Stimulated activated CD8-positive, alpha-beta memory T cell treated with anti-CD3 and anti-CD28 coated beads, Interleukin-2, amount 100 ng/mL, for 48 hours (primary cell): ENCODE measurements at regions not wholly inside any gene's neighbourhood (a gene's known extent, or its start where the extent isn't known, plus 50 kb on each side); places are given as distances from the start of the nearest gene placed in this dataset.
"Not testable (repeated sequence)": the region's sequence is repeated elsewhere in the genome, so short reads cannot be mapped to it uniquely, and the experiment has no call there.

Experiments used
- DNase-seq, 2 donors: peaks; one replicate each; pipeline ENCODE4 v3.0.0-alpha.2; 2020; ENCODE audit warnings: low read depth in 2 of 2

DNA sequence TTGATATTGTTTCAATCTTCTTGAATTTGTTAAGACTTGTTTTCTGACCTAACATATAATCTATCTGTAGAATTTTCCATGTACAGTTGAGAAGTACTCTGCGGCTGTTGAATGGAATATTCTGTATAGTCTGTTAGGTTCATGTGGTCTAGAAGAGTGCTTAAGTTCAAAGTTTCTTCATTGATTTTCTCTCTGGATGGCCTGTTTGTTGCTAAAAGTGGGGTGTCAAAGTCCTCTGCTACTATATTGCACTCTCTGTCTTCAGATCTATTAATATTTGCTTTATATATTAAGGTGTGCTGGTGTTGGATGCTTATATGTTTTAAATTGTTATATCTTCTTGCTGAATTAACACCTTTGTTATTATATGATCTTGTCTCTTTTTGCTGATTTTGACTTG, 290.9 kb upstream of the STXBP6 start:
- DNase-seq = no peak

GRCh38 chr14:25322784-25323183, 272.8 kb upstream of the STXBP6 start:
- no peak for DNase-seq

DNA sequence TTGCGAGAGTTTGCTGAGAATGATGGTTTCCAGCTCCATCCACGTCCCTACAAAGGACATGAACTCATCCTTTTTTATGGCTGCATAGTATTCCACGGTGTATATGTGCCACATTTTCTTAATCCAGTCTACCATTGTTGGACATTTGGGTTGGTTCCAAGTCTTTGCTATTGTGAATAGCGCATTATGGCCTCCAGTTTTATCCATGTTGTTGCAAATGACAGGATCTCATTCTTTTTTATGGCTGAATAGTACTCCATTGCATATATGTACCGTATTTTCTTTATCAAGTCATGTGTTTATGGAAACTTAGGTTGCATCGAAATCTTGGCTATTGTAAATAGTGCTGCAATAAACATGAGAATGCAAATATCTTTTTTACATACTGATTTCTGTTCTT, 266.1 kb upstream of the STXBP6 start:
- DNase-seq = not testable (repeated sequence)

- no peak for DNase-seq
Measured at GRCh38 chr14:25308244-25308643, 258.3 kb upstream of the STXBP6 start.

- no peak for DNase-seq
Measured at GRCh38 chr14:25303934-25304333, 254.0 kb upstream of the STXBP6 start.

- no peak for DNase-seq
Measured at GRCh38 chr14:25298238-25298637, 248.3 kb upstream of the STXBP6 start.

DNA sequence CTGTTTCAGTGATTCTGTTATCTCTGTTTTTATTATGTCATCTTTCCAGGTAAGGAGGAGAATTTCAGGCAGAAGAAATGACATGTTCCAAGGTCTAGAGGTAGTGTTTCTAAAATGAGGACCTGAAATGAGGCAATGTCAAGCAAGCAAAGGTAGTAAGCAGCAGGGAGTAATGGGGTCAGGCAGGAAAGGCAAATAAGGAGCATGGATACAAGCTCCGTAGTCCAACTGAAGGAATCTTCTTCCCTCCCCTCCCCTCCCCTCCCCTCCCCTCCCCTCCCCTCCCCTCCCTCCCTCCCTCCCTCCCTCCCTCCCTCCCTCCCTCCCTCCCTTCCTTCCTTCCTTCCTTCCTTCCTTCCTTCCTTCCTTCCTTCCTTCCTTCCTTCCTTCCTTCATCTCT, 240.2 kb upstream of the STXBP6 start:
- not testable (repeated sequence) for DNase-seq

DNA sequence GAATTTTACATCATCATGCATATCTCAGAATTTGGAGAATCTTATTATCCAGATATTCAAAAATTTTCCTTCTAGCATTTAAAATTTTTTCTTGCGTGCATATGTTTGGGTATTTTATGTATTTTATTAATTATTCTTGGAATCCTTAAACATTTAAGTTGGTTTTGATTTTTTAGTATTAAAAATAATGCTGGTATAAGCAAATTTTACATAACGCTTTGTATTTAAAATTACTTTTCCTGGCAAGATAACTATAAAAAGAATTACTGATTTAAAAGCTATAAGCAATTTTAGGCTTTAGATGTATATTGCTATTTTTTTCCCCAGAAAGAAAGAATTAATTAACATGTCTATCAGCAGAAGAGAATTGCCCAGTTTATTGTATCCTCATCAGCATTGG, 224.6 kb upstream of the STXBP6 start:
- DNase-seq = no peak

DNA sequence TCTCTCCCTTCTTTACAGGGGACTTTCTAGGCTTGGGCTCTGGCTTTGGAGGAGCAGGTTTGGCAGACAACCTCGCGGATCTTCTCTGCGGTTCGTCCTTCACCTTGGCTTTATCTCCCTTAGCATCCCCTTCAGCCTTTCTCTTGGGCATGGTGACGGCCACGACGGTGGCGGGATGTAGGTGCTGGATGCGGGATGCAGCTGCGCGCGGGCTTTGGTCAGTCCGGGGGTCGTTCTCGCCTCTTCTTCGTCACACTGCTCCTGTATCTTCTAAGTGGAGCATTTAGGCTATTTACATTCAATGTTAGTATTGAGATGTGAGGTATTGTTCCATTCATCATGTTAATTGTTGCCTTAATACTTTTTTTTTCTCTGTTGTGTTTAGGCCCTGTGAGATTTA, 217.2 kb upstream of the STXBP6 start:
- DNase-seq = no peak

DNA sequence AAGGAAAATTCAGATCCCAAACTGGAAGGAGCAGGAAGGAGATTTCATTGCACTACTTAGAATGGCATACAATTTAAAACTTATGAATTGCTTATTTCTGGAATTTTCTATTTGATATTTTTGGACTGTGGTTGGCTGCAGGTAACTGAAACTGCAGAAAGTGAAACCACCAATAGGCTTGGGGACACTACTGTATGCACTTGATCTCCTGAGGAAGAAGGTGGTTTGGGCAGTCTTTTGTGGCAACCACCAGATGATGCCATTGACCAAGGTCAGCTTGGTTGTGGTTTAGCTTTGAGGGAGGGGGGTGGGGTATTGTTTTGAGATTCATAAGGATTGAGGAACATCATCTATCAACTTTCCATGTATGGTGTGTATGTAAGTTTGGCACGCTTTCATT, 209.5 kb upstream of the STXBP6 start:
- no peak for DNase-seq

GRCh38 chr14:25252793-25253192, 202.8 kb upstream of the STXBP6 start:
- DNase-seq = no peak

DNA sequence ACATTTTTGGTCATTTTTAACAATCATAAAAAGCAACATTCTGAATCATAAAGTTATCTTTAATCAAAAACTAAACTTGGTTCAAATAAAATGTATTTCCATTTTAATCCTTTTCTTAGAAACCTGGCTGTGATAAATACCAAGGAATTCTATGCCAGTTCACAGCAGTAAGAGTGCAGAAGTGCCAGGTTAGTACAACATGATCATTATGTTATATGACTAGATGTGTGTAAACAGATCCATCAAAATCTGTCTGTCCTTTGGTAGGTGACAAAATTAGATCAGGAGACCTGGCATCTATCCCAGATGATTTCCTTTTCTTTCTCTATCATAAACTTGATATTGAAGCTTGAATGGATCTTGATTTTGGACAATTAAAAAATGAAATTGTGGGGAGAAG, 200.6 kb upstream of the STXBP6 start:
- DNase-seq = no peak

DNA sequence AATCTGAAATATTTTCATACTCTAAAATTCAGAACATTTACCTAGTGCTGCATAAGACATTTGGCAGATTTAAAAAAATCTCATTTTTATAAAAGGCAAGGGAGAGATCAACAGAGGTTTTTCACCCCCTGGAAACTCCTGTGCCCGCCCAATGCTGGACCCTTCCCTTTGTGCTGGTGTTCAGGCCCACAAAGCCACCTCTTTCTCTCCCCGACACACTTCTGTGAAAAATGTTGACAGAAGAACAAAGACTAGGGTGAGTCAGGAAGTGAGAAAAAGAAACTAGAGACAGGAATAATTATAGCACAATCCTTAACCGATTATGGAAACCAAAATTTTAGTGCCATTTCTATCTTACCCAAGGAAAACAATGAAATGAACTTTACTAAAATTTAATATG, 197.7 kb upstream of the STXBP6 start:
- no peak for DNase-seq

GRCh38 chr14:25246751-25247150, 196.8 kb upstream of the STXBP6 start:
- no peak for DNase-seq

- DNase-seq = no peak
Measured at GRCh38 chr14:25239170-25239569, 189.2 kb upstream of the STXBP6 start.

- DNase-seq = no peak
Measured at GRCh38 chr14:25237845-25238244, 187.9 kb upstream of the STXBP6 start.

- DNase-seq = no peak
Measured at GRCh38 chr14:25233613-25234012, 183.7 kb upstream of the STXBP6 start.

GRCh38 chr14:25231004-25231403, 181.1 kb upstream of the STXBP6 start:
- DNase-seq = no peak

DNA sequence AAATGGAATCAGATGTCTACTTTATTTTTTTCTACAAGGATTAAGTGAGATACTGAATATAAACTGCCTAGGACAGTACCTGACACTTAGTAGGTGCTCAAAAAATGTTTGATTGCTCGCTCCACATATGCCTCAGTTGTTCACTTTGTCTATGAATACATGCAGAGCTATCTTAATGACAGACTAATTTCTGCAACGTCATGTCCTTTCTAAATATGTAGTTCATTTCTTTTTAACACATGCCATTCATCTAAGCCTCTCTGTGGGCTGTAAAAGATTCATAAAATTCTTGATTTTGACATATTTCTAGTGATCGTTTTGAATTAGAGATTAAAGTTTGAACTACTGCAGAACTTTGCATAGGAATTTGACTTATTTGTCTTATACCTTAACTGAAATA, 176.3 kb upstream of the STXBP6 start:
- DNase-seq = no peak

- DNase-seq = no peak
Measured at GRCh38 chr14:25222256-25222655, 172.3 kb upstream of the STXBP6 start.

DNA sequence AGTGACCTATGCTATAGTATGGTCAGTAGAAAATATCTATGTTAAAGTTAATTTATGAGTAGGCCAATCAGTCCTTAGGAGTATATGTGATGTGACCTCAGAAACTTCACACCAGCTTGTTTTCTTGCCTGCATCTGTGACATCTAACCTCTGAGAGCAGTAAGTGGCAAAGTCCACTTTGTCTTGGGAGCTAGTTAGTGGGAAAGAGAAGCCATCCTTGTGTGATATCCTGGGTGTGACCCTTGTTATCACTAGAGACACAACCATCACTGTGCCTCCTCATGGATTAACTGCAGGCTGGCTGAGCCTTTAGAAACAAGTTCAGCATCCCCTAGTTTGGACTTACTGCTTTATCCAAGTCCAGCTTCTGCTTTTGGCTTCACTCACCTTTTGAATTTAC, 170.6 kb upstream of the STXBP6 start:
- no peak for DNase-seq

DNA sequence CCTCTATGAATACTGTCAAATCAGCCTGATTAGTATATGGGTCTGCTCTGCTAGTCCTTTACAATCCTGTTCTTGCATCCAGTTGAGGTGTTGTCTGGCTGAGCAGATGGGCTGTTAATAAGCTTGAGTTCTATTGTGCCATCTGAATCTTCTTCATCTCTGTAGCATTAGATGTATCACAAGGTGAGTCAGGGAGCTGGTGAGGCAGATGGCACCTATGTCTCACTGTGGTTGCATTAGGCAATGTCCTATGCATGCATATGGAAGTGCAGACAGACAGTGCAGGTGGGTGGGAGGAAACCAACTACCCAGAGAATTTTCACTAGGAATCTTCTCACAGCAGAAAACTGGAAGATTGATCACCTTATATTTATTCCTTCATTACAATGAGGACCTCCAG, 165.7 kb upstream of the STXBP6 start:
- no peak for DNase-seq

DNA sequence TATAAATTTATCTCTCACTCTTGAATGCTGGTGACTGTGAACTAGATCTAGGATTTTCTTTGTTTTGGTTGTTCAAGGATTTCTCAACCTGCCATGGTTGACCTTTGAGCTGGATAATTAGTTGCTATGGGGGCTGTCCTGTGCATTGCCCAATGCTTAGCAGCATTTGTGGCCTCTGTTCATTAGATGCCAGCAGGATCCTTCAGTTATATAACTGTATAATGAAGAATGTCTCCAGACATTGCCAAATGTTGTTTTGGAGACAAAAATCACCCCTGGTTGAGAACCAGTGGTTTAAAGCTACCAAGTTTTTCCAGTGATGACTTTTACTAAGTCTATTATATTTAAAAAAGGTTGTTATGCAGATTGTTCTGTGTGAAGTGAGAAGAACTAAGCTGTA, 147.9 kb upstream of the STXBP6 start:
- DNase-seq = no peak

GRCh38 chr14:25180221-25180620, 130.3 kb upstream of the STXBP6 start:
- DNase-seq = no peak

GRCh38 chr14:25178255-25178654, 128.3 kb upstream of the STXBP6 start:
- no peak for DNase-seq
